GM12878 (cell line): ENCODE measurements at regions not wholly inside any gene's neighbourhood (a gene's known extent, or its start where the extent isn't known, plus 50 kb on each side); places are given as distances from the start of the nearest gene placed in this dataset.

Experiments
- ATAC-seq: fragments of 200-7000 bp; cut with Tn5 transposase; 3 replicates; pipeline ENCODE4 v1.9.1; 2020; ENCODE audit warnings: mild to moderate bottlenecking, moderate library complexity
- BruUV-seq: library from RNA; stranded (reverse); fragments of 400-500 nt; replicated peaks from 2 replicates; lab custom pipeline; 2021; lab: Mats Ljungman, UMichigan
- CTCF ChIA-PET: fragments of 300-600 bp; sonication (Branson Sonifier 250); formaldehyde crosslinking; extraction: SDS; loops from one replicate; lab custom pipeline; 2021; ENCODE audit warnings: inconsistent platforms; lab: Yijun Ruan, JAX
- POLR2A ChIA-PET: fragments of 350-600 bp; formaldehyde crosslinking; extraction: SDS; loops from one replicate; lab custom pipeline; 2021; ENCODE audit warnings: inconsistent platforms; lab: Charles Lee
- RAD21 ChIA-PET: fragments of 300-600 bp; sonication (Branson Sonifier 250); formaldehyde crosslinking; loops from one replicate; lab custom pipeline; 2023; ENCODE audit warnings: antibody characterized with exemption; ENCODE audit not compliant: unreplicated experiment; lab: Charles Lee
- SMC1A ChIA-PET: fragments of 300-600 bp; sonication (Branson Sonifier 250); formaldehyde crosslinking; loops from one replicate; lab custom pipeline; 2023; ENCODE audit not compliant: unreplicated experiment, uncharacterized antibody; lab: Charles Lee
- DNase-seq: peaks from one replicate; pipeline ENCODE4 v3.0.0-alpha.2; 2011; ENCODE audit warnings: low read depth, low spot score
- FAIRE-seq: peaks from 3 replicates; lab custom pipeline; 2011; peaks lifted over from hg19 to GRCh38; lab: Jason Lieb, UNC
- H2AFZ ChIP-seq: 2 replicates; pipeline ENCODE4 v1.6.0; 2011; ENCODE audit warnings: low read depth, low read length, control low read depth; ENCODE audit not compliant: control insufficient read depth
- H3K27ac ChIP-seq: 2 replicates; pipeline ENCODE4 v1.5.1; 2011; ENCODE audit warnings: control low read depth; ENCODE audit not compliant: control insufficient read depth, insufficient read depth
- H3K27me3 ChIP-seq, 2 experiments: replicated peaks in 1 of 2; 2 replicates each; pipeline versions ENCODE4 v1.6.0 to v1.6.1; 2011; ENCODE audit warnings: low read length in 1 of 2; ENCODE audit not compliant: control insufficient read depth in 2 of 2, insufficient read depth in 2 of 2
- H3K36me3 ChIP-seq, 2 experiments: 2 replicates each; pipeline ENCODE4 v1.5.1; 2011; ENCODE audit warnings: low read length in 1 of 2; ENCODE audit not compliant: control insufficient read depth in 2 of 2, insufficient read depth in 2 of 2
- H3K4me1 ChIP-seq: 2 replicates; pipeline ENCODE4 v1.6.1; 2011; ENCODE audit warnings: mild to moderate bottlenecking, low read length, moderate library complexity, mixed read lengths; ENCODE audit not compliant: control insufficient read depth, insufficient read depth
- H3K4me2 ChIP-seq: 2 replicates; pipeline ENCODE4 v1.6.0; 2011; ENCODE audit warnings: control low read depth; ENCODE audit not compliant: control insufficient read depth, insufficient read depth
- H3K4me3 ChIP-seq: fragments of 200-600 bp; sonication (generic); 2 replicates; pipeline ENCODE4 v1.5.1; 2016
- H3K79me2 ChIP-seq: 2 replicates; pipeline ENCODE4 v1.6.0; 2011; ENCODE audit warnings: low read length; ENCODE audit not compliant: control insufficient read depth, insufficient read depth
- H3K9ac ChIP-seq: 2 replicates; pipeline ENCODE4 v1.8.0; 2011; ENCODE audit warnings: low read length, control low read depth, mixed read lengths; ENCODE audit not compliant: control insufficient read depth, insufficient read depth
- H3K9me3 ChIP-seq: replicated peaks from 3 replicates; pipeline ENCODE4 v1.5.1; 2011; ENCODE audit warnings: mild to moderate bottlenecking, low read length; ENCODE audit not compliant: control insufficient read depth, insufficient read depth
- H4K20me1 ChIP-seq: 2 replicates; pipeline ENCODE4 v1.6.0; 2011; ENCODE audit not compliant: control insufficient read depth, insufficient read depth
- JUNB ChIP-seq: IDR thresholded peaks from 2 replicates; pipeline ENCODE4 v1.6.1; 2016; ENCODE audit warnings: antibody characterized with exemption, mild to moderate bottlenecking
- NBN ChIP-seq: fragments of 450-650 bp; IDR thresholded peaks from 2 replicates; pipeline ENCODE4 v1.6.1; 2016
- NR2C2 ChIP-seq: IDR thresholded peaks from 2 replicates; pipeline ENCODE4 v1.6.1; 2011; ENCODE audit warnings: borderline replicate concordance, low read depth; ENCODE audit not compliant: control insufficient read depth, insufficient read length
- TAF1 ChIP-seq: IDR thresholded peaks from 2 replicates; pipeline ENCODE4 v1.6.1; 2011; ENCODE audit warnings: mild to moderate bottlenecking, low read depth, low read length, borderline replicate concordance
- ZNF207 ChIP-seq: fragments of 450-650 bp; IDR thresholded peaks from 2 replicates; pipeline ENCODE4 v1.6.1; 2014; ENCODE audit warnings: antibody characterized with exemption, mild to moderate bottlenecking, borderline replicate concordance
- WGBS: methylation state at CpG from one replicate; pipeline ENCODE4 v1.1.6; 2016; ENCODE audit warnings: low lambda C conversion rate; ENCODE audit not compliant: insufficient replicate concordance, insufficient coverage; ENCODE audit errors: missing lambda C conversion rate; 5-methylcytosine and 5-hydroxymethylcytosine counted together
- in situ Hi-C: fragments of 300-500 bp; cut with MboI; formaldehyde crosslinking; loops from 9 replicates; pipeline ENCODE4 v1.14.3; 2018; ENCODE audit warnings: mixed read lengths
- intact Hi-C: fragments of 100-400 bp; cut with micrococcal nuclease; formaldehyde crosslinking; loops from one replicate; pipeline ENCODE4 v1.14.2; 2022; ENCODE audit not compliant: unreplicated experiment
- TF ChIP-seq, protein P1 (sequence below): fragments of 450-650 bp; IDR thresholded peaks from 2 replicates; pipeline ENCODE4 v1.6.1; 2018; ENCODE audit warnings: mild to moderate bottlenecking, low read depth, moderate library complexity; ENCODE audit not compliant: partially characterized antibody
- TF ChIP-seq, protein P2 (sequence below): fragments of 450-650 bp; IDR thresholded peaks from 2 replicates; pipeline ENCODE4 v1.6.1; 2017; ENCODE audit warnings: borderline replicate concordance
- TF ChIP-seq, protein P3 (sequence below): fragments of 450-650 bp; IDR thresholded peaks from 2 replicates; pipeline ENCODE4 v1.6.1; 2016; ENCODE audit warnings: mild to moderate bottlenecking, moderate library complexity, borderline replicate concordance

DNA sequence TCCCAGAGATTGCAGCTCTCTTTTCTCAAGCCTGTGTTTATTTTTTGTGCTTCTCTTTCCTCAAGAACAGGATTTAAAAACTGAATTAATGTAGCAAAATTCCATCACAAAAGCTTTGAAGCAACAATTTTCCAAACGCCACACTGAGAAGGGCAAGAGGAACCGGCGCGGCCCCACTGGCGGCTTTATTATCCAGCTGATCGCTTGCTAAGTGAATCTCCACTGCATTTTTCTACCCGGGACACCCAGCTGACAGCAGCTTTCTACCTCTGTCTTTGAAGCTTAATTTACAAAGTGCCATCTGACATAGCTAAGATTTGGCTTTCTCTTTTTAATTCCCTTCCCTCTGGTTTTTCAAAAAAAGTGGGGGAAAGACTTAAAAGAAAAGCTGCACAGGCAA, 369.3 kb upstream of the C1orf174 start:
- Histone ChIP-seq H2AFZ (no peak overlapping the region), H3K9me3 (no peaks in the 10 kb centered on the region), H3K4me1 (no peaks in the 10 kb centered on the region), H3K79me2 (no peaks in the 10 kb centered on the region), H3K36me3 (no peaks in the 10 kb centered on the region), H3K27me3 (no peaks in the 10 kb centered on the region), H4K20me1 (no peaks in the 10 kb centered on the region), H3K4me2 (no peak overlapping the region), H3K27ac (no peak overlapping the region), H3K4me3 (no peak overlapping the region), H3K9ac (no peak overlapping the region)
- FAIRE-seq: no peak
- BruUV-seq: no TSS peak
- ATAC-seq: no peak
- SMC1A ChIA-PET: no interaction called here
- TF ChIP-seq, protein P1, sequence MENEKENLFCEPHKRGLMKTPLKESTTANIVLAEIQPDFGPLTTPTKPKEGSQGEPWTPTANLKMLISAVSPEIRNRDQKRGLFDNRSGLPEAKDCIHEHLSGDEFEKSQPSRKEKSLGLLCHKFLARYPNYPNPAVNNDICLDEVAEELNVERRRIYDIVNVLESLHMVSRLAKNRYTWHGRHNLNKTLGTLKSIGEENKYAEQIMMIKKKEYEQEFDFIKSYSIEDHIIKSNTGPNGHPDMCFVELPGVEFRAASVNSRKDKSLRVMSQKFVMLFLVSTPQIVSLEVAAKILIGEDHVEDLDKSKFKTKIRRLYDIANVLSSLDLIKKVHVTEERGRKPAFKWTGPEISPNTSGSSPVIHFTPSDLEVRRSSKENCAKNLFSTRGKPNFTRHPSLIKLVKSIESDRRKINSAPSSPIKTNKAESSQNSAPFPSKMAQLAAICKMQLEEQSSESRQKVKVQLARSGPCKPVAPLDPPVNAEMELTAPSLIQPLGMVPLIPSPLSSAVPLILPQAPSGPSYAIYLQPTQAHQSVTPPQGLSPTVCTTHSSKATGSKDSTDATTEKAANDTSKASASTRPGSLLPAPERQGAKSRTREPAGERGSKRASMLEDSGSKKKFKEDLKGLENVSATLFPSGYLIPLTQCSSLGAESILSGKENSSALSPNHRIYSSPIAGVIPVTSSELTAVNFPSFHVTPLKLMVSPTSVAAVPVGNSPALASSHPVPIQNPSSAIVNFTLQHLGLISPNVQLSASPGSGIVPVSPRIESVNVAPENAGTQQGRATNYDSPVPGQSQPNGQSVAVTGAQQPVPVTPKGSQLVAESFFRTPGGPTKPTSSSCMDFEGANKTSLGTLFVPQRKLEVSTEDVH: no peak
- TF ChIP-seq TAF1 (no peak), JUNB (no peak), ZNF207 (no peak), NR2C2 (no peak), NBN (no peak)
- TF ChIP-seq, protein P2, sequence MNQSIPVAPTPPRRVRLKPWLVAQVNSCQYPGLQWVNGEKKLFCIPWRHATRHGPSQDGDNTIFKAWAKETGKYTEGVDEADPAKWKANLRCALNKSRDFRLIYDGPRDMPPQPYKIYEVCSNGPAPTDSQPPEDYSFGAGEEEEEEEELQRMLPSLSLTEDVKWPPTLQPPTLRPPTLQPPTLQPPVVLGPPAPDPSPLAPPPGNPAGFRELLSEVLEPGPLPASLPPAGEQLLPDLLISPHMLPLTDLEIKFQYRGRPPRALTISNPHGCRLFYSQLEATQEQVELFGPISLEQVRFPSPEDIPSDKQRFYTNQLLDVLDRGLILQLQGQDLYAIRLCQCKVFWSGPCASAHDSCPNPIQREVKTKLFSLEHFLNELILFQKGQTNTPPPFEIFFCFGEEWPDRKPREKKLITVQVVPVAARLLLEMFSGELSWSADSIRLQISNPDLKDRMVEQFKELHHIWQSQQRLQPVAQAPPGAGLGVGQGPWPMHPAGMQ: no peak
- TF ChIP-seq, protein P3, sequence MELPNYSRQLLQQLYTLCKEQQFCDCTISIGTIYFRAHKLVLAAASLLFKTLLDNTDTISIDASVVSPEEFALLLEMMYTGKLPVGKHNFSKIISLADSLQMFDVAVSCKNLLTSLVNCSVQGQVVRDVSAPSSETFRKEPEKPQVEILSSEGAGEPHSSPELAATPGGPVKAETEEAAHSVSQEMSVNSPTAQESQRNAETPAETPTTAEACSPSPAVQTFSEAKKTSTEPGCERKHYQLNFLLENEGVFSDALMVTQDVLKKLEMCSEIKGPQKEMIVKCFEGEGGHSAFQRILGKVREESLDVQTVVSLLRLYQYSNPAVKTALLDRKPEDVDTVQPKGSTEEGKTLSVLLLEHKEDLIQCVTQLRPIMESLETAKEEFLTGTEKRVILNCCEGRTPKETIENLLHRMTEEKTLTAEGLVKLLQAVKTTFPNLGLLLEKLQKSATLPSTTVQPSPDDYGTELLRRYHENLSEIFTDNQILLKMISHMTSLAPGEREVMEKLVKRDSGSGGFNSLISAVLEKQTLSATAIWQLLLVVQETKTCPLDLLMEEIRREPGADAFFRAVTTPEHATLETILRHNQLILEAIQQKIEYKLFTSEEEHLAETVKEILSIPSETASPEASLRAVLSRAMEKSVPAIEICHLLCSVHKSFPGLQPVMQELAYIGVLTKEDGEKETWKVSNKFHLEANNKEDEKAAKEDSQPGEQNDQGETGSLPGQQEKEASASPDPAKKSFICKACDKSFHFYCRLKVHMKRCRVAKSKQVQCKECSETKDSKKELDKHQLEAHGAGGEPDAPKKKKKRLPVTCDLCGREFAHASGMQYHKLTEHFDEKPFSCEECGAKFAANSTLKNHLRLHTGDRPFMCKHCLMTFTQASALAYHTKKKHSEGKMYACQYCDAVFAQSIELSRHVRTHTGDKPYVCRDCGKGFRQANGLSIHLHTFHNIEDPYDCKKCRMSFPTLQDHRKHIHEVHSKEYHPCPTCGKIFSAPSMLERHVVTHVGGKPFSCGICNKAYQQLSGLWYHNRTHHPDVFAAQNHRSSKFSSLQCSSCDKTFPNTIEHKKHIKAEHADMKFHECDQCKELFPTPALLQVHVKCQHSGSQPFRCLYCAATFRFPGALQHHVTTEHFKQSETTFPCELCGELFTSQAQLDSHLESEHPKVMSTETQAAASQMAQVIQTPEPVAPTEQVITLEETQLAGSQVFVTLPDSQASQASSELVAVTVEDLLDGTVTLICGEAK: no peak
- CTCF ChIA-PET: no interaction called here
- intact Hi-C loops (no loop called here), in situ Hi-C loops (no loop called here)
- DNase-seq: no peak
- WGBS: 60% methylated on average over 7 of the region's 7 CpGs
- RAD21 ChIA-PET: no interaction called here
- POLR2A ChIA-PET: no interaction called here
